ENCODE measurements at regions not wholly inside any gene's neighbourhood (a gene's known extent, or its start where the extent isn't known, plus 50 kb on each side); places are given as distances from the start of the nearest gene placed in this dataset.

GRCh38 chr13:76148926-76149325 is 512.8 kb downstream of the LMO7 start:
- DNase-seq (ENCODE audit: extremely low spot score) = no peak
- ChIA-PET POLR2A (no interaction called here), CTCF (interaction anchor here (1.2 kb wide), 2 partner anchors 14 to 21 kb away, joined by 3 read pairs; no protein-coding TSS in a partner anchor)
- no peak for TF ChIP-seq CTCF (IDR thresholded peaks at IDR 0.05; ENCODE audit: control extremely low read depth, extremely low read depth, low read depth, missing control alignments)

- ChIA-PET CTCF (interaction anchor here (1.2 kb wide), 2 partner anchors 13 to 21 kb away, joined by 3 read pairs; no protein-coding TSS in a partner anchor), POLR2A (no interaction called here)
- no peak for DNase-seq (ENCODE audit: extremely low spot score)
- no peak for TF ChIP-seq CTCF (IDR thresholded peaks at IDR 0.05; ENCODE audit: control extremely low read depth, extremely low read depth, low read depth, missing control alignments)
Measured at GRCh38 chr13:76148374-76148773, 512.2 kb downstream of the LMO7 start.

GRCh38 chr13:76132532-76132931 is 496.4 kb downstream of the LMO7 start:
- no peak for TF ChIP-seq CTCF (IDR thresholded peaks at IDR 0.05; ENCODE audit: control extremely low read depth, extremely low read depth, low read depth, missing control alignments)
- POLR2A ChIA-PET = no interaction called here
- no peak for DNase-seq (ENCODE audit: extremely low spot score)
- CTCF ChIA-PET = no interaction called here

- TF ChIP-seq CTCF (IDR thresholded peaks at IDR 0.05; ENCODE audit: control extremely low read depth, extremely low read depth, low read depth, missing control alignments) = no peak
- no peak for DNase-seq (ENCODE audit: extremely low spot score)
- POLR2A ChIA-PET = no interaction called here
- CTCF ChIA-PET = interaction anchor here (0.8 kb wide), 1 partner anchor 26 kb away, joined by 3 read pairs; no protein-coding TSS in a partner anchor
Measured at GRCh38 chr13:76131551-76131950, 495.4 kb downstream of the LMO7 start.

GRCh38 chr13:76129305-76130000 is 493.3 kb downstream of the LMO7 start:
- ChIA-PET POLR2A (no interaction called here), CTCF (no interaction called here)
- no peak for DNase-seq (ENCODE audit: extremely low spot score)
- TF ChIP-seq CTCF (IDR thresholded peaks at IDR 0.05; ENCODE audit: control extremely low read depth, extremely low read depth, low read depth, missing control alignments) = no peak

- CTCF ChIA-PET = interaction anchor here (1.1 kb wide), 1 partner anchor 21 kb away, joined by 3 read pairs; no protein-coding TSS in a partner anchor
- POLR2A ChIA-PET = no interaction called here
- no peak for DNase-seq (ENCODE audit: extremely low spot score)
- TF ChIP-seq CTCF (IDR thresholded peaks at IDR 0.05; ENCODE audit: control extremely low read depth, extremely low read depth, low read depth, missing control alignments) = no peak
Measured at GRCh38 chr13:76127922-76128321, 491.8 kb downstream of the LMO7 start.
